ENCODE measurements at regions not wholly inside any gene's neighbourhood (a gene's known extent, or its start where the extent isn't known, plus 50 kb on each side); places are given as distances from the start of the nearest gene placed in this dataset.

GRCh38 chr2:71861186-71862160 lies 286.2 kb downstream of the CYP26B1 start:
- no peak for DNase-seq

GRCh38 chr2:71860381-71860926 lies 287.2 kb downstream of the CYP26B1 start:
- no peak for DNase-seq

- DNase-seq = no peak
These were observed 288.3 kb downstream of the CYP26B1 start for GRCh38 chr2:71859211-71859847.

GRCh38 chr2:71858071-71858470 lies 289.6 kb downstream of the CYP26B1 start:
- DNase-seq = no peak

GRCh38 chr2:71857636-71858035 lies 290.0 kb downstream of the CYP26B1 start:
- no peak for DNase-seq

GRCh38 chr2:71856773-71857525 lies 290.7 kb downstream of the CYP26B1 start:
- no peak for DNase-seq

GRCh38 chr2:71853858-71854257 lies 293.8 kb downstream of the CYP26B1 start:
- no peak for DNase-seq

GRCh38 chr2:71852141-71852711 lies 295.4 kb downstream of the CYP26B1 start:
- no peak for DNase-seq

- DNase-seq = no peak
These were observed 296.4 kb downstream of the CYP26B1 start for GRCh38 chr2:71851094-71851750.

GRCh38 chr2:71850306-71850801 lies 297.3 kb downstream of the CYP26B1 start:
- DNase-seq = no peak

GRCh38 chr2:71849607-71850305 lies 297.9 kb downstream of the CYP26B1 start:
- no peak for DNase-seq

- DNase-seq = no peak
These were observed 298.6 kb downstream of the CYP26B1 start for GRCh38 chr2:71849111-71849510.

GRCh38 chr2:71846669-71847291 lies 300.9 kb downstream of the CYP26B1 start:
- no peak for DNase-seq

- no peak for DNase-seq
These were observed 301.6 kb downstream of the CYP26B1 start for GRCh38 chr2:71846072-71846471.

- no peak for DNase-seq
These were observed 302.7 kb downstream of the CYP26B1 start for GRCh38 chr2:71844967-71845366.

- DNase-seq = no peak
These were observed 304.2 kb downstream of the CYP26B1 start for GRCh38 chr2:71843391-71843850.

GRCh38 chr2:71842744-71843143 lies 304.9 kb downstream of the CYP26B1 start:
- DNase-seq = no peak

GRCh38 chr2:71839826-71840225 lies 307.8 kb downstream of the CYP26B1 start:
- no peak for DNase-seq

- DNase-seq = no peak
These were observed 312.9 kb downstream of the CYP26B1 start for GRCh38 chr2:71834796-71835195.

- no peak for DNase-seq
These were observed 313.7 kb downstream of the CYP26B1 start for GRCh38 chr2:71833855-71834560.
